Activated T-helper 2 cell treated with anti-CD3 and anti-CD28 coated beads, Interferon-gamma antibody, Interleukin-2, Interleukin-4, amounts not matched to agents 10 μg/mL and 5 μg/mL and 100 μg/mL, durations not matched to agents 14 hours and 24 hours and 36 hours (primary cell): ENCODE measurements at regions not wholly inside any gene's neighbourhood (a gene's known extent, or its start where the extent isn't known, plus 50 kb on each side); places are given as distances from the start of the nearest gene placed in this dataset.

Source experiments
- DNase-seq: peaks from one replicate; pipeline ENCODE4 v3.0.0; 2021; ENCODE audit warnings: low spot score
- H3K27ac Mint-ChIP-seq: one replicate; pipeline ENCODE4 v1.8.0; 2021; ENCODE audit warnings: mixed read lengths
- H3K27me3 Mint-ChIP-seq: one replicate; pipeline ENCODE4 v1.8.0; 2021; ENCODE audit warnings: low read depth, mixed read lengths
- H3K36me3 Mint-ChIP-seq: one replicate; pipeline ENCODE4 v1.8.0; 2021; ENCODE audit warnings: low read depth, mixed read lengths
- H3K4me1 Mint-ChIP-seq: one replicate; pipeline ENCODE4 v1.8.0; 2021; ENCODE audit warnings: low read depth, mixed read lengths
- H3K4me3 Mint-ChIP-seq: one replicate; pipeline ENCODE4 v1.8.0; 2021; ENCODE audit warnings: low read depth, mild to moderate bottlenecking, moderate library complexity, mixed read lengths
- H3K9me3 Mint-ChIP-seq: one replicate; pipeline ENCODE4 v1.8.0; 2021; ENCODE audit warnings: mixed read lengths
- intact Hi-C: fragments of 100-400 bp; cut with micrococcal nuclease; formaldehyde crosslinking; loops from one replicate; pipeline ENCODE4 v1.15.1; 2023

GRCh38 chr4:35966566-35966965 is 277.7 kb downstream of the ARAP2 start:
- H3K4me1 Mint-ChIP-seq, result peaks cover 2% of the 10 kb centered on the region
- H3K27ac Mint-ChIP-seq, result no peak overlapping the region
- intact Hi-C loops, result no loop called here
- H3K36me3 Mint-ChIP-seq, result no peaks in the 10 kb centered on the region
- H3K9me3 Mint-ChIP-seq, result no peaks in the 10 kb centered on the region
- H3K27me3 Mint-ChIP-seq, result no peaks in the 10 kb centered on the region
- no peak for DNase-seq
- H3K4me3 Mint-ChIP-seq, result no peak overlapping the region

- Mint-ChIP-seq H3K27ac (no peak overlapping the region), H3K4me3 (no peak overlapping the region), H3K4me1 (peaks cover 7% of the 10 kb centered on the region), H3K9me3 (peaks cover 6% of the 10 kb centered on the region), H3K36me3 (peaks cover 3% of the 10 kb centered on the region), H3K27me3 (peaks cover 5% of the 10 kb centered on the region)
- intact Hi-C loops, result loop anchor here (1.0 to 10.0 kb wide), 5 partner anchors 111 to 422 kb away; partner anchors contain the start of gene ARAP2
- no peak for DNase-seq
Observed at GRCh38 chr4:35970366-35970960, 273.9 kb downstream of the ARAP2 start.

- Mint-ChIP-seq H3K36me3 (peaks cover 16% of the 10 kb centered on the region), H3K27ac (no peak overlapping the region), H3K9me3 (peaks cover 28% of the 10 kb centered on the region), H3K4me1 (peaks cover 22% of the 10 kb centered on the region), H3K4me3 (no peak overlapping the region), H3K27me3 (peaks cover 5% of the 10 kb centered on the region)
- intact Hi-C loops, result loop anchor here (5.0 to 10.0 kb wide), 4 partner anchors 222 to 419 kb away; partner anchors contain the start of gene ARAP2
- no peak for DNase-seq
Observed at GRCh38 chr4:35972814-35973213, 271.5 kb downstream of the ARAP2 start.

- peaks cover 20% of the 10 kb centered on the region for H3K4me1 Mint-ChIP-seq
- H3K36me3 Mint-ChIP-seq, result peaks cover 18% of the 10 kb centered on the region
- intact Hi-C loops, result loop anchor here (1.0 to 10.0 kb wide), 3 partner anchors 106 to 269 kb away; partner anchors contain the start of gene ARAP2
- H3K9me3 Mint-ChIP-seq, result peaks cover 38% of the 10 kb centered on the region
- peak overlapping the region; percentile 33 for H3K27ac Mint-ChIP-seq
- no peak for DNase-seq
- H3K27me3 Mint-ChIP-seq, result peaks cover 5% of the 10 kb centered on the region
- H3K4me3 Mint-ChIP-seq, result no peak overlapping the region
Observed at GRCh38 chr4:35975617-35976355, 268.5 kb downstream of the ARAP2 start.

GRCh38 chr4:35978551-35978950 is 265.8 kb downstream of the ARAP2 start:
- H3K4me3 Mint-ChIP-seq, result no peak overlapping the region
- H3K27ac Mint-ChIP-seq, result no peak overlapping the region
- DNase-seq, result no peak
- H3K27me3 Mint-ChIP-seq, result no peaks in the 10 kb centered on the region
- intact Hi-C loops, result loop anchor here (10.0 kb wide), 2 partner anchors 216 to 266 kb away; partner anchors contain the start of gene ARAP2
- H3K4me1 Mint-ChIP-seq, result peaks cover 26% of the 10 kb centered on the region
- peaks cover 18% of the 10 kb centered on the region for H3K36me3 Mint-ChIP-seq
- H3K9me3 Mint-ChIP-seq, result peaks cover 38% of the 10 kb centered on the region

- no peak overlapping the region for H3K4me3 Mint-ChIP-seq
- peaks cover 11% of the 10 kb centered on the region for H3K4me1 Mint-ChIP-seq
- DNase-seq, result no peak
Observed at GRCh38 chr4:35982318-35982717, 262.0 kb downstream of the ARAP2 start.

GRCh38 chr4:35986537-35986936 is 257.8 kb downstream of the ARAP2 start:
- no peak for DNase-seq
- H3K27me3 Mint-ChIP-seq, result peaks cover 8% of the 10 kb centered on the region
- peaks cover 9% of the 10 kb centered on the region for H3K9me3 Mint-ChIP-seq
- intact Hi-C loops, result no loop called here
- H3K27ac Mint-ChIP-seq, result no peak overlapping the region
- H3K36me3 Mint-ChIP-seq, result no peaks in the 10 kb centered on the region
- H3K4me3 Mint-ChIP-seq, result no peak overlapping the region
- peaks cover 11% of the 10 kb centered on the region for H3K4me1 Mint-ChIP-seq

More at GRCh38 chr4:35982318-35982717, 262.0 kb downstream of the ARAP2 start:
- Mint-ChIP-seq H3K27me3 (peaks cover 6% of the 10 kb centered on the region), H3K9me3 (peaks cover 18% of the 10 kb centered on the region), H3K27ac (no peak overlapping the region), H3K36me3 (peaks cover 6% of the 10 kb centered on the region)
- intact Hi-C loops, result no loop called here

GRCh38 chr4:35993606-35994005 is 250.7 kb downstream of the ARAP2 start:
- Mint-ChIP-seq H3K4me1 (no peaks in the 10 kb centered on the region), H3K4me3 (no peak overlapping the region), H3K27ac (no peak overlapping the region), H3K27me3 (peaks cover 5% of the 10 kb centered on the region), H3K36me3 (no peaks in the 10 kb centered on the region), H3K9me3 (no peaks in the 10 kb centered on the region)
- intact Hi-C loops, result no loop called here
- no peak for DNase-seq

- intact Hi-C loops, result no loop called here
- H3K27me3 Mint-ChIP-seq, result no peaks in the 10 kb centered on the region
Observed at GRCh38 chr4:36000941-36001557, 243.3 kb downstream of the ARAP2 start.

GRCh38 chr4:36003051-36003450 is 241.3 kb downstream of the ARAP2 start:
- Mint-ChIP-seq H3K9me3 (no peaks in the 10 kb centered on the region), H3K27me3 (no peaks in the 10 kb centered on the region), H3K4me1 (no peaks in the 10 kb centered on the region), H3K27ac (no peak overlapping the region), H3K4me3 (no peak overlapping the region), H3K36me3 (no peaks in the 10 kb centered on the region)
- intact Hi-C loops, result no loop called here
- no peak for DNase-seq

More at GRCh38 chr4:36000941-36001557, 243.3 kb downstream of the ARAP2 start:
- Mint-ChIP-seq H3K4me3 (no peak overlapping the region), H3K36me3 (no peaks in the 10 kb centered on the region), H3K4me1 (no peaks in the 10 kb centered on the region), H3K27ac (no peak overlapping the region), H3K9me3 (no peaks in the 10 kb centered on the region)
- DNase-seq, result no peak

GRCh38 chr4:36004204-36004851 is 240.0 kb downstream of the ARAP2 start:
- no peak overlapping the region for H3K27ac Mint-ChIP-seq
- H3K9me3 Mint-ChIP-seq, result peaks cover 3% of the 10 kb centered on the region
- H3K4me3 Mint-ChIP-seq, result no peak overlapping the region
- intact Hi-C loops, result no loop called here
- H3K27me3 Mint-ChIP-seq, result no peaks in the 10 kb centered on the region
- H3K4me1 Mint-ChIP-seq, result no peaks in the 10 kb centered on the region
- H3K36me3 Mint-ChIP-seq, result no peaks in the 10 kb centered on the region
- DNase-seq, result no peak

GRCh38 chr4:36006226-36006625 is 238.1 kb downstream of the ARAP2 start:
- no peak for DNase-seq
- Mint-ChIP-seq H3K9me3 (peaks cover 3% of the 10 kb centered on the region), H3K4me1 (no peaks in the 10 kb centered on the region), H3K36me3 (no peaks in the 10 kb centered on the region), H3K27ac (no peak overlapping the region), H3K27me3 (no peaks in the 10 kb centered on the region), H3K4me3 (no peak overlapping the region)
- intact Hi-C loops, result no loop called here
